Transverse colon (tissue), 3 donors: ENCODE measurements at regions not wholly inside any gene's neighbourhood (a gene's known extent, or its start where the extent isn't known, plus 50 kb on each side); places are given as distances from the start of the nearest gene placed in this dataset.

ENCODE experiments used
- EP300 ChIP-seq: sonication (generic); formaldehyde crosslinking; IDR thresholded peaks from one replicate; pipeline ENCODE4 v1.6.1; 2017; ENCODE audit warnings: antibody characterized with exemption, low read depth
- TF ChIP-seq, protein P1 (sequence below), 5 experiments: fragments of 200-600 bp in 3 of 5; fragments of 450-650 bp in 2 of 5; sonication (generic) in 3 of 5; IDR thresholded peaks; 1 replicate in 2 of 5; 2 replicates in 3 of 5; pipeline ENCODE4 v1.5.1; 2016 to 2017; ENCODE audit warnings: antibody characterized with exemption in 5 of 5, inconsistent platforms in 3 of 5, mild to moderate bottlenecking in 2 of 5, moderate library complexity in 1 of 5

DNA sequence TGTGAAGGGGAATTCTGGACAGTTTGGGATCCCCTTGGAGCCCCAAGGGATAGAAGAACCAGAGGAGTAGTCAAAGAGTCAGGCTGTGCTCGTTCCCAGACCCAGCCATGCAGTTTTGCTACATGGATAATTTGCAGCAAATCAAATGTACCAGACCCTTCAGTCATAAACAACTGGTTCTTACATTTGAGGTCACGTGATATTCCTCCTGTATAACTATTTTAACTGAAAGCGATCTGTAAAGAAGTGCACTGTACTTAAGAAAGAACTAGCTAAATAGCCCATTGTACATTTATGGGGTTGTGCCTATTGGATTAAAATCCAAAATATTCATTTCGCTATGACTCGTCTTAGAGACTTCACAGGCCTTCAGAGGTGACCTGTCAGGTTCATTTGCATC lies 550.2 kb upstream of the TENM3 start:
- TF ChIP-seq, protein P1, sequence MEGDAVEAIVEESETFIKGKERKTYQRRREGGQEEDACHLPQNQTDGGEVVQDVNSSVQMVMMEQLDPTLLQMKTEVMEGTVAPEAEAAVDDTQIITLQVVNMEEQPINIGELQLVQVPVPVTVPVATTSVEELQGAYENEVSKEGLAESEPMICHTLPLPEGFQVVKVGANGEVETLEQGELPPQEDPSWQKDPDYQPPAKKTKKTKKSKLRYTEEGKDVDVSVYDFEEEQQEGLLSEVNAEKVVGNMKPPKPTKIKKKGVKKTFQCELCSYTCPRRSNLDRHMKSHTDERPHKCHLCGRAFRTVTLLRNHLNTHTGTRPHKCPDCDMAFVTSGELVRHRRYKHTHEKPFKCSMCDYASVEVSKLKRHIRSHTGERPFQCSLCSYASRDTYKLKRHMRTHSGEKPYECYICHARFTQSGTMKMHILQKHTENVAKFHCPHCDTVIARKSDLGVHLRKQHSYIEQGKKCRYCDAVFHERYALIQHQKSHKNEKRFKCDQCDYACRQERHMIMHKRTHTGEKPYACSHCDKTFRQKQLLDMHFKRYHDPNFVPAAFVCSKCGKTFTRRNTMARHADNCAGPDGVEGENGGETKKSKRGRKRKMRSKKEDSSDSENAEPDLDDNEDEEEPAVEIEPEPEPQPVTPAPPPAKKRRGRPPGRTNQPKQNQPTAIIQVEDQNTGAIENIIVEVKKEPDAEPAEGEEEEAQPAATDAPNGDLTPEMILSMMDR (IDR thresholded peaks at IDR 0.05), result no peak
- TF ChIP-seq EP300, result no peak
